Retinal pigment epithelial cell (primary cell): ENCODE measurements at regions not wholly inside any gene's neighbourhood (a gene's known extent, or its start where the extent isn't known, plus 50 kb on each side); places are given as distances from the start of the nearest gene placed in this dataset.

ENCODE experiments used
- DNase-seq: peaks from one replicate; pipeline ENCODE4 v3.0.0-alpha.2; 2010; ENCODE audit warnings: low read depth
- H3K4me3 ChIP-seq: 2 replicates; pipeline ENCODE4 v1.5.1; 2011; ENCODE audit warnings: mild to moderate bottlenecking, low read length, control low read depth, moderate library complexity
- TF ChIP-seq, protein P1 (sequence below): conservative IDR thresholded peaks from 2 replicates; pipeline ENCODE4 v1.5.1; 2011; ENCODE audit warnings: low read depth, low read length, control low read depth, inconsistent platforms

DNA sequence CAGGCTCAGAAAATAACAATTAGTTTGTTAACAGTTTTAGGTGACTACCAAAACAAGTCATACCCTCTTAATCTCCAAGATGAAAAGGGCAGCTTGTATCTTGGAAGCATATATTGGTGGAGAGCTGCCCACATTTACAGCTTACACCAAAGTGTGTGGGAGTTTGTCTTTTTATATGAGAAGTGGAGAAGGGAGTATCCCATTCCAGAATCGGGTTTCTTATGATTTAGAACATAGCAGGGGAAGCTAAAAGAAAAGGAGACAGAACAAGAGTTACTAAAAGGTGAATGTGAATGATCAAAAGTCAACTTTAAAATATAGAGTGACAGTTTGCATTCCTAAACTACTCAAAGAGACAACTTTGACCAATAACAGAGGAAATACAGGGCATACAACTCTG is 338.6 kb upstream of the VWC2 start:
- TF ChIP-seq, protein P1, sequence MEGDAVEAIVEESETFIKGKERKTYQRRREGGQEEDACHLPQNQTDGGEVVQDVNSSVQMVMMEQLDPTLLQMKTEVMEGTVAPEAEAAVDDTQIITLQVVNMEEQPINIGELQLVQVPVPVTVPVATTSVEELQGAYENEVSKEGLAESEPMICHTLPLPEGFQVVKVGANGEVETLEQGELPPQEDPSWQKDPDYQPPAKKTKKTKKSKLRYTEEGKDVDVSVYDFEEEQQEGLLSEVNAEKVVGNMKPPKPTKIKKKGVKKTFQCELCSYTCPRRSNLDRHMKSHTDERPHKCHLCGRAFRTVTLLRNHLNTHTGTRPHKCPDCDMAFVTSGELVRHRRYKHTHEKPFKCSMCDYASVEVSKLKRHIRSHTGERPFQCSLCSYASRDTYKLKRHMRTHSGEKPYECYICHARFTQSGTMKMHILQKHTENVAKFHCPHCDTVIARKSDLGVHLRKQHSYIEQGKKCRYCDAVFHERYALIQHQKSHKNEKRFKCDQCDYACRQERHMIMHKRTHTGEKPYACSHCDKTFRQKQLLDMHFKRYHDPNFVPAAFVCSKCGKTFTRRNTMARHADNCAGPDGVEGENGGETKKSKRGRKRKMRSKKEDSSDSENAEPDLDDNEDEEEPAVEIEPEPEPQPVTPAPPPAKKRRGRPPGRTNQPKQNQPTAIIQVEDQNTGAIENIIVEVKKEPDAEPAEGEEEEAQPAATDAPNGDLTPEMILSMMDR: no peak
- H3K4me3 ChIP-seq: no peak overlapping the region
- no peak for DNase-seq

DNA sequence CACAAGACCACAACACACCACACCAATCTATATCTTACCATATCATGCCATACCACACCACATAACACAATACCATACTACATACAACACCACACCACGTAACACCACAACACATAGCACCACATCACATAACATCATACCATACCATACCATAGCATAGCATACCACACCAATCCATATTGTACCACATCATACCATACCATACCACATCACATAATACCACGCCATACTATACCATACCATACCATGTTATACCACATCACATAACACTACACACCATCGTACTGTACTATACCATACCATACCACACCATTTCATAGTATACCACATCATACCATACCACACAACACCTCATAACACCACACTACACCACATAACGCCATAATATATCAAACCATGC is 335.2 kb upstream of the VWC2 start:
- no peak overlapping the region for H3K4me3 ChIP-seq
- DNase-seq: no peak
- TF ChIP-seq, protein P1: no peak

DNA sequence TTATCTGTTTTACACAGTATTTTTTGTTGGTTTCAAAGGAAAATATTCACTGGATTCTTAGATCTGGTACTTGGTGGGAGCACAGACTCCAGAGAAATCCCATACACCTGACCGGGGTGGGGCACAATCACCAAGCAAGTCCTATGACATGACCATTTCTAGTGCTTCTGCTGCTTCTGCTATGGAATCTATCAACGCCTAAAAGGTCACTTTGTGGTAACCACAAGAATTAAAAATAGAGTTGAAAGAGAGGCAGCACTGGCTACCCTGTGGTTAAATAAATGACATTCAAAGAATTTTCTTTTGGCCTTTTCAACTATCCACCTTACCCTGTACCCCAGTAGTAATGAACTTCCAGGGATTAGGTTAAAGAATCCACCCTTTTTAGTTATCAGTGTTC is 329.9 kb upstream of the VWC2 start:
- TF ChIP-seq, protein P1: no peak
- H3K4me3 ChIP-seq: no peak overlapping the region
- DNase-seq: no peak

DNA sequence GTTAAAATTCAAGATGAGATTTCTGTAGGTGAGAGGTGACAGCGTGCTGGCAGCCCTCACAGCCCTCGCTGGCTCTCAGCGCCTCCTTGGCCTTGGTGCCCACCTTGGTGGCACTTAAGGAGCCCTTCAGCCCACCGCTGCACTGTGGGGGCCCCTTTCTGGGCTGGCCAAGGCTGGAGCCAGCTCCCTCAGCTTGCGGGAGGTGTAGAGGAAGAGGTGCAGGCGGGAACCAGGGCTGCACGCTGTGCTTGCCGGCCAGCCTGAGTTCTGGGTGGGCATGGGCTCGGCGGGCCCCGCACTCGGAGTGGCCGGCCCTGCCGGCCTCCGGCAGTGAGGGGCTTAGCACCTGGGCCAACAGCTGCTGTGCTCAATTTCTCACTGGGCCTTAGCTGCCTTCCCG is 320.0 kb upstream of the VWC2 start:
- TF ChIP-seq, protein P1: no peak
- no peak overlapping the region for H3K4me3 ChIP-seq
- no peak for DNase-seq

DNA sequence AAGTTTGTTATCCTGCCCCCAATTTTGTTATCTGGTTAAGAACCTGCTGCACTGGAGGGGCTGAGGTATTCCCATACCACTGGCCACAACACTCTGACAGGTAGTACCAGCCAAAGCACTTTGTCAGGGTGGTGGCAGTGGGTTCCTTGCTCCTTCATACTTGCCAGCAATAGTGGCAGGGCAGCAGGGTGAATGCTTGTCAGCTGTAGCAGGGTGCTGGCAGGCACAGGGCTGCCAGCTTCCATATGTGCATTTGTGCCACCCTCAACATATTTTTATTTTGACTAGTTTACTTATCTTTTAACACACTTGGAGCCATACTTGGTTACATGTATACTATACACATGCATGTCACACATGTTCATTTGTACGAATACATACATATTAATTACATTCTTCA is 294.0 kb upstream of the VWC2 start:
- no peak overlapping the region for H3K4me3 ChIP-seq
- TF ChIP-seq, protein P1: no peak
- no peak for DNase-seq

DNA sequence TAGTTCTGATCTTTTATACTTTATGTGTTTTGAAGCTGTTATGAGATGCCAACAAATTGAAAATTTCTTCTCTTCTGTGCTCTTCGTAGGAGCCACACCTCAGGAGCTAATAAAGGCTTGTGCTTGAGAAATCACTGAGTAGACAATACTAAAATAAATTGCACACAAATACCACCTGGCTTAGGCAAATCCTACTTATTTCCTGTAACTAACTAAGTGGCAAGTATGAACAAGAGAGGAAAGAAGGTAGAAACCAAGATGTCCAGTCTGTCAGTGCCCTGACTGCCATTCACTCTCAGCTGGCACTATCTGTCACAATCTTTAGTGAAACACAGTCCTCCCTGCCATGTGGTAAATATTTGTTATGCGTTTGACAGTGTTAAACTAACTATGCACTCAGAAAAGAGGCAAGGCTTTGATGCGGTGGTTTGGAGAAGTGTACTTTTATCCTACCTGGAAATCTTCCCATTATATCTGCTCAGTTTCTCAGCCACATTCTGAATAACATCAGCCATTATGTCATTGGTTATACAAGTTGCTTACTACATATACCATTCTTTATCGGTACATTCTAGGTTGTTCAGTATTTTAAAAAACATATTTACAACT is 293.4 kb upstream of the VWC2 start:
- H3K4me3 ChIP-seq: no peak overlapping the region
- DNase-seq: no peak
- TF ChIP-seq, protein P1: no peak

DNA sequence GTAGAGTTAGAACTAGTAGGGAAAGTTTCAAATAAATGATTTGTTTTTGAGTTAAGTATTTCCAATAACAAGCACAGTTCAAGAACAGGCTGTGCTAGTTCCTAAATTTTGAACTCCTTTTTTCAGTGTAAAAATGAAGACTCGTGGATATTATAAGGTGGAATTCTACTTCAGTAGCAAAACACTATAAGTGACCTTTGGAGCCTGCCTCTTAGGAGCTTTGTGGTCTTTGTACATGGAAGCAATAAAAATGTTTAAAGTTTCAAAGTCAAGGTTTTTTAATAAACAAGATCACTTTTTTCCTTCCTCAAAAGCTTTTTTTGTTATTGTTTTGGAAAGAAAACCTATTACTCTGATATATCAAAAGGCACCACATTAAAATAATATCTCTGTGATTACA is 292.4 kb upstream of the VWC2 start:
- TF ChIP-seq, protein P1: no peak
- no peak for DNase-seq
- H3K4me3 ChIP-seq: no peak overlapping the region
